NCI-H1694 treated with DMSO at 0.1 percent for 48 hours (cell line): ENCODE measurements at regions not wholly inside any gene's neighbourhood (a gene's known extent, or its start where the extent isn't known, plus 50 kb on each side); places are given as distances from the start of the nearest gene placed in this dataset.

Experiments
- DNase-seq: peaks from one replicate; lab custom pipeline; 2025; lab: John Stamatoyannopoulos, UW

- no peak for DNase-seq
Measured at GRCh38 chr10:43970717-43971116, 322.0 kb upstream of the ZNF32 start.

DNA sequence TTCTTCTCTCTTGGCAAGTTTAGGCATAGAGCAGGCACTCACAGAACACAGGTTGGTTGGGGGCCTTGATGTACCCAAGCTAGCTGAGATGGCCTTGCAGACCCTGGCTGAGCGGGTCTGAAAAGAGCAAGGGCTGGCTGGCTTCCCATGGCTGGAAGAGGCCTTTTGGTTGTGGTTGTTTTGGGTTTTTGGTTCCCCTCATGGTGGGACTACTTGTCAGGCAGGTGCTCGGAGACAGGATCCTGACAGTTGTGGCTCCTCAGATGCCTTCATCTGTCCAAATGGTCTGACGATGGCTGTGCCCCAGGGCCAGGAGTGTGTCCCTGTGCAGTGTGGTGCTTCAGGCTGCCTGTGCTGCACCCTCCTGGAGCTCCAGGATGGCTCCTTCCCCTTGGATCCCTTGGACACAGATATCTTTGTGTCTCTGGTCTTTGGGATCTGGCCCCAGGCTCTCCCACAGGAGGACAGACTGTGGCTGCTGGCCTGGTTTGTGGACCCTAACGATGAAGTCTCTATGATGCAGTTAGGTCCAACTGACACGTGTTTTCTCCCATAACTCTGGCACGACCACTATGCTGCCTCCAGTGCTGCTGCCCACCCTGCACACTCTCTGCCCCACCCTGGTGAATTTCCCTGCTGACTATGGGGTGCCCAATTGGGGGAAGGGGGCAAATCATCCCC lies 321.5 kb upstream of the ZNF32 start:
- no peak for DNase-seq

DNA sequence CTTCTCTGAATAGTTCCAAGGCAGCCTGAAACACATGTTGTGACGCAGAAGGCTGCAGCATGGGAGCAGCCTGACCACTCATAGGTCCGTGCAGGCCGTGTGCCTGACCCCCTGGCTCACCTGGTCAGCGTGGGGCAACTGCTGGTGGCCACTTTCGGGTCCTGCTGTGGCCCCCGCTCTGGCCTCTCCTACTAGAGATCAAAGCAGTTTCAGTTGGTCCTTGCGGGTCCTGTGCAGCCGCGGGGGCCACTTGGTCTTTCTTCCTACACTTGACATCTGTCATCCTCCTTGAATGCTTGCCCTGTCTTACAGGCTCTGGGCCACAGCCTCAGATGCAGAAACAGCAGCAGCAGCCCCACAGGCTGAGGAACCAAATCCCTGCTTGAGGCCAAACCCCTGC lies 320.8 kb upstream of the ZNF32 start:
- no peak for DNase-seq

- no peak for DNase-seq
Measured at GRCh38 chr10:43968961-43969360, 320.3 kb upstream of the ZNF32 start.

DNA sequence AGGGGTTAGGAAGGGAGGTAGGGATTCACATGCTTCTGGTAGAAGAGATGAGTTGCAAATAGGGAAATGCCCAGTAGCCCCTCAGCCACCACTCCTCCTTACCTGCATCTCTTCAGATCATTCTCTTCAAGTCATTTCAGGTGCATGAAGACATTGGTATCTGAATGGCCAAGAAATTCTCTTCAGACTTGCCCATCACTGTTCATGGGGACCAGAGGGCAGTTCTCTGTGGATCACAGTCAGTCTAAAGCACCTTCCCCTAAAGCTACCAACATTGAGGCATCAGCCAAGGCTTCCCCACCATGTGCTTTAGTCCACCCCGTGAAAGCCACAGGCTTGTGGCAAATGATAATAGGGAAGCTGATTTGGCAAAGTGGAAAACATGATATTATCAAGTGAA lies 319.4 kb upstream of the ZNF32 start:
- DNase-seq, result no peak

GRCh38 chr10:43966571-43966965 lies 317.9 kb upstream of the ZNF32 start:
- DNase-seq, result no peak

GRCh38 chr10:43965918-43966570 lies 317.4 kb upstream of the ZNF32 start:
- no peak for DNase-seq

DNA sequence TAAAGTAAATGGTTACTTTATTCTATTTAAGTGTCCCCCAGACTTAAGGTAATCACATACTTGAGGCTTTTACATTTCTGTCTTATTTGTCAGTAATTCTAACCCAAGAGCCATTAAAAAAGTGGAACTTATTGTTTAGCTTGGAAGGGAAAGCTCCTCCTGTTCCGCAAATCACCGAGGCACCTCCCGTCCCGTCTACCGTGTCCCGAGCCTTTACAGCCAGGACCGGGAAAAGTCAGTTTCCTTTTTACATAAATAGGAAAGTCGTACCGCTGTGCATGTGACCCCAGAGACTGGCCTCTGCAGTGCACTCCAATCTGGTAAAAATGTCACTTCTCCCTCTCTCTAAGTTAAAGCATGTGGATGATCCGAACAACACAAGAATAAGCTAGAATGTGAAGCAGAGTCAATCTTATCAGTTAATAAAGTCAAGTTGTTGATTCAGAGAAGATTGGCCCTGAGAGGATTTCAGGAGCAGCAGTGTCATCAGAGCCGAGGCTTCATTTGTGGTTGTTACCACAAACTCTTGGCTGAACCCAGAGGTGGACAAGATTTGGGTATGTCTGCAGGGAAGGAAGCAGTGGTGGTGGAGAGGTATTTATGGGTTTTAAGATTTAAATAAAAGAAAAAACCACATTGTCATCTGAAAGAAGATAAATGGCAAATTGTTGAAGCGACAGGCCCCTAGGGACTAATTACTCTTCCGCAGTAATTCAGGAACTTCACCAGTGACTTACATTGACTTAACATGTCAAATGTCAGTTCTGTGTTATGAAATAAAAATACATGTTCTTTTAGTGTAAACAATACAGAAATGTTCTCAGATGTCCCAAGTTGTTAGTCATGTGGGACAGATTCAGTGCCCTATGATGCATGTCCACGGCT lies 316.6 kb upstream of the ZNF32 start:
- DNase-seq, result no peak

- no peak for DNase-seq
Measured at GRCh38 chr10:43964486-43964885, 315.8 kb upstream of the ZNF32 start.

DNA sequence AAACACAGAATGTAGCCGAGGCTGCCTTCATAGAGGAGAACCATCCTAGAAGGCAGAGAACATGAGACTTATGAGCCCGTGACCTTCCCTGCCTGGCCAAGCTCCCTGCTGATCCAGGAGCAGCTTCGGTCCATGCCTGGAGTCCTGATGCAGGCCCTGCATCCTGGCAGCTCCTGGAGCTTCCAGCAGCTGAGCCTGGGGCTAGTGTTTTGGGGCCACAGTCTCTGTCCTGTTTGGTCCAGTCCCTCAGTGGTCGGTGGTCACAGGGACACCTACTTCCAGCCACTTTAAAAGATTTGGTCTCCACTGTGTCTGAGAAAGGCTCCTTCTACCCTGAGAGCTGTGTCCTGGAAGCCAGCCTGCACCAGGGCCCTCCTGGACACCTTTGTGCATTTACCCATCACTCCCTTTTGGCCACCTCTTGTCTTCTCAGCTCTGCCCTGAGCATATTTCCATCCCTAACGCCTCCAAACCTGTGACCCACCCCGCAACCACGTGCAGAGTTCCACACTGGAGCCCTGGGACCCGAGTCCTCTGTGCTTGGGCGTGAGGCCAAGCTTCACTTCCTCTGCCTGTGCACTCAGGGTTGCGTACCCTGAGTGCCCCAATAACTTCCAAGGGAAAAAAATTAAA lies 315.2 kb upstream of the ZNF32 start:
- no peak for DNase-seq

DNA sequence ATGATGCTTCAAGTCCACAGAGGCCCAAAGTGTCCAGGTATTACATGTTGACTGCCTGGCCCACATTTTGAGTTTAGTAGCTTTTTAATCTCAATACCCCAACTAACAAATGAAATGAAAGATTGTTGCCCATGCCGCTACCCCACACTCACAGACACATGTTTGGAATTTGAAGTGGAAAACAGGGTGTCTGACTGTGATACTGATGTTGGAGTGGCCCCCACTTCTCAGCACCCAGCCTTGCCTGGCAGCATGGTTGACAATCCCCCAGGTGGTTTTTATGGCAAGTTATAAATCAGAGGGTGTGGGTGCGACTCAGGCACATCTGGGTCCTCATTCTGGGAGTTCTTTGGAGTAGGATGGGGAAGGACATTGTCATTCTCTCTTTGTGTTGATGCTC lies 314.7 kb upstream of the ZNF32 start:
- DNase-seq, result no peak

- no peak for DNase-seq
Measured at GRCh38 chr10:43962346-43963191, 313.9 kb upstream of the ZNF32 start.

DNA sequence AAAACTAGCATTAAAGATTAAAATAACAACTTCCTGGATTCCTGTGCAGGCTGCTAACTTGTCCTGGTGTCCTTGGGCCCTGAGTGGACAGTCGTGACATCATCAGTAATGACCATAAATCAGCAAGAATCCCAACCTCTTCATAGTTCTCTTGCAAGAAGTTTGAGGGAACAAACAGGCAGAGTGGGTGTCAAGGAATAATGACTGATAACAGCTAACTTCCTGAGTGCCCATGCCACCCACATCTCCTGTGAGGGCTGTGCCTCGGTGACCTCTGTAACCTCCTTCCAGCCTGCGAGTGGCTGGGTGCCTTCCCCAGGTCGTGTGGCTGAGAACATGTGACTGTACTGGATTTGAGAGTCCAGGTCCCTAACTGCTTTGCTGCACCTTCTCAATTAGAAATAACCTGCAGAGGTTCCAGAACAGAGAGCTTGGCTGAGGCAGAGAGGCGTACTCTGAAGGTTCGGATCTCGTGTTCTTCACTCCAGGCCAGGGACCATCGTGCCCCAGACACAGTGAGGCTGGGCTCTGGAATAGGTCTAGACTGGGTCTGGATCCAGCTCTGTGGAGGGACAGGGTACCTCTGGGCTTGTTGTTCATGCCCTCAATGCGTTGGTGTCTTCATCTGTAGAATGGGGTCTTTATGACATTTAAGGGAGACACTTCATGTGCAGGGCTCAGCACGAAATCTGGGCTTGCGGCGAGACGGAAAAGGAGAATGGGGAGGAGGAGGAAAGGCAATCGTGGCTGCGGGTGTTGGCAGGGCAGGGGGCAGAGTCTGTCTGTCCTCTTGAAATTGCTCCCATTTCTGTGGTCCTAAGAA lies 313.1 kb upstream of the ZNF32 start:
- DNase-seq, result no peak

DNA sequence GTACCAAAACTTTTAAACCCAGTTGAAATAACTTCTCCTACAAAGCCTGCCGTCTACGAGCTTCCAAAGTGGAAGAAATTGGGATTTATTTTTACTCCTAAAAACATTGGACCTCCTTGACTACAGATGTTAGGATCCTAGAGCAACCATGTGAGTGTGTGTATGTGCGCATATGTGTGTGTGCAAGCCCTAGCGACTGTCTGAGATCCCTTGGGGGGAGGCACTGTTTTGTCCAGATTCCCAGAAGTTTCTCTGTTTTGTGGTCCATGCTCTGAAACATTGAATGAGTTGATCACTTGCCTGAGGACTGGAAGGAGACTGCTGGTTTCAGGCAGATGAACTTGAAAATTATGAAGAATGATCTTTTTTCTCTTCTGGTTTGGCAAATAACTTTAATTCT lies 312.3 kb upstream of the ZNF32 start:
- DNase-seq, result no peak

GRCh38 chr10:43960477-43960876 lies 311.8 kb upstream of the ZNF32 start:
- no peak for DNase-seq

GRCh38 chr10:43960135-43960415 lies 311.4 kb upstream of the ZNF32 start:
- no peak for DNase-seq

DNA sequence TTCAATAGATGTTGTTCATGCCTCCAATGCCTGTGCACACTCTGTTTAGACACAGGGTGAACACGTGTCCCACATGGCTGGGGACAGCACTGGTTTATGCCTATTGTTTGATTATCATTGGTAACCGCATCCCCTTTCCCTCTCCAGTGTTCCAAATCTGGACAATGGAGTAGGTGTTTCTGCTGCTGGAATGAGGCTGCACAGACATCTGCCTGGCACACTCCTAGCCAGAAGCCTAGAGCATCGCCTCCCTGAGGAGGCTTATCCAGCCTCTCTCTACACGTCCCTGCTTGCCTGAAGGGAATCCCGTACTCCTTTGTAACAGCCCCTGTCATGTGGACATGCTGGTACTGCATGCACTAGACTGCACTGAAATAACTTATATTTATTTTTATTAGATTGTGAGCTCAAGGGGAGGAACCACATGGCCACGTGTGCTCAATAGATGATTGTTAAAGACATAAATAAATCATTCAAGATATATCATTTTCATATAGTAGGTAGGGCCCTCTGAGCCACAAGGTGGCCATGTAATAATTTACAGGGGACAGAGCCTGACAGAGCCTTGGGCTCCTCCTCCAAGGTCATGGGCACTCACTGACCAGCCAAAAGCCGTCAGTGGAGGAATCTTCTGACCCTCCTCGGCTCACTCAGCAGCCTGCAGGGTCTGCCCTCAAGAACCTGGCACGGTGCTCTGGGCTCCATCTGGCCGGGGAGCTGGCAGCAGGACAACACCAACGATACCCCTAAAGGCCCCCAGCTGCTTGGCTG lies 310.9 kb upstream of the ZNF32 start:
- DNase-seq, result peak; percentile 4

GRCh38 chr10:43958964-43959363 lies 310.3 kb upstream of the ZNF32 start:
- DNase-seq, result no peak

GRCh38 chr10:43958071-43958432 lies 309.4 kb upstream of the ZNF32 start:
- DNase-seq, result no peak
